ENCODE measurements at regions not wholly inside any gene's neighbourhood (a gene's known extent, or its start where the extent isn't known, plus 50 kb on each side); places are given as distances from the start of the nearest gene placed in this dataset.

DNA sequence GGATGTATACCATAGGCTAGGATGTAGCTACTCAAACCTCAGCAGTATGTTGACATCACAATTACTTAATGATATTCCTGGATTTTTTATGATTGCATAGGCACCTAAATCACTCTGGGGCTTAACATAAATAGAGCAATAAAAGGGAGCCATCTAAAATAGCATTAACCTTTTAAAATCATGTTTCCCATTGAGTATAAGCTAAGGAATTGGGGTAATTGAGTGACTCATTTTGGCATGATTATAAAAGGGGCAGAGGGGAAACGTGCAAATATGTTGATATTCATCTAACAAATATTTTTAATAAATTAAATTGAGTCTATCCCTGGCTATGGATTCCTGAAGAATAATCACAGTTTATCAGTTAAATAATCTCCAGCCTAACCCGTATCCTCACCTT lies 74.0 kb upstream of the ADGRF1 start:
- no peak for DNase-seq

DNA sequence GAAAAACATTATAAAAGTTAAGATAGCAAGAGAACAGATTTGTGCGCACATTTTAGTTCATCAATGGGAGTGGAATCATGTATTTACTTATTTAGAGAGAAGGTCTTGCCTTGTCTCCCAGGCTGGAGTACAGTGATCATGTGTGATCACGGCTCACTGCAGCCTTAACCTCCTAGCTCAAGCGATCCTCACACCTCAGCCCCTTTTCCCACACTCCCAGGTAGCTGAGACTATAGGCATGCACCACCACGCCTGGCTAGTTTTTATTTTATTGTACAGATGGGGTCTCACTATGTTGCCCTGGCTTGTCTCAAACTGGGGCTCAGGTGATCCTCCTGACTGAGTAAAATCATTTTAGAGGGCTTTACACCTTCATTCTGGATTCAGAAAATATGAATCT lies 72.3 kb upstream of the ADGRF1 start:
- no peak for DNase-seq

DNA sequence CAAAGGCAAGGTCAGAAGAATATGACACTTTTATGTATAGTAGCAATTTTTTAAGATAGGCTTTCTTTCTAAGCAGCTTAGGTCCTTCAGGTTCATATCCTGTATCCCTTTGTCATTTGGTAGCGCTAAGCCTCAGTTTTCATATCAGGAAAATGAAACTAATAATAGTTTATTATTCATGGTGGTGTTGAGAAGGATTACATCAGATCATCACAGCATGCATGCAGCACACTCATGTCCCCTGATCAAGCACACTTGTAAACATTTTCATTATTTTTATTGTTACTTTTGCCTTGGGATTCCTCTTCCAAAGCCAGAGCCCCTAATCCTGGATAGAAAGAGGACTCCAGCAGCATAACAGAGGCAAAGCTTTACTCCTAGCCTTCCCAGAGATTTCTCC lies 70.2 kb upstream of the ADGRF1 start:
- DNase-seq: no peak

DNA sequence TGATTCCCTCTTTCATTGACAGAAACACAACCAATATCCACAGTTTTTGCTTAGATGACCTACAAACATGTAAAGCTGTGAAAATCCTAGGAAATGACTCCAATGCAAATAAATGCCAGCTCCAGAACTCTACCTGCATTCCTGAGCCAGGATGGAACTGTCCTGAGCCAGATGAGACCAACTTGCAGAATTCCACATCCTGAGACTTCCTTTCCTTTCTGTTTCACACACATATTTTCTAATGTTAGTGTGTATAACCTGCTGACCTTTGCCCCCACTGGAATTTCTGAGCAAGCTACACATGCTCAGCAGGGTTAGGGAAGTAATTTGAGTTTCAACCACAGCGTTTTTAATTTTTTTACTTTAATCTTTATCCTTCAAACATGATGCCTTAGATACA lies 69.6 kb upstream of the ADGRF1 start:
- no peak for DNase-seq

DNA sequence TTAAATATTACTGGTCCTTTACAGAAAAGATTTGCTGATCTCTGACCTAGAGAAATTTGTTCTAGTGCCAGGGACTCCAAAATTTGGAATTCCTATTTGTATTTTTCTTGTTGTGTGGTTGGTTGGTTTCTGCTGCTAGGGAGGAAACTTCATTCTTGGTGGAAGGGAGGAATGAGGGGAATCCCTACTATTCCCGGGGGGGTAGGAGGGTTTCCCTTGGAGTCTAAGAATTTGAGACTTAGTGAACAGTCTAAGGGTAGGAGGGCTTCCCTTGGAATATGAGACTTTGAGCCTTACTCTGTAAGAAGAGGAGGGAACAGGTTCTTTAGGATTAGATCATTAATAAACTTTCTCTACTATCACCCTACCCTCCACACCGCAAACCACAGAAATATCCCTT lies 67.1 kb upstream of the ADGRF1 start:
- DNase-seq: no peak

DNA sequence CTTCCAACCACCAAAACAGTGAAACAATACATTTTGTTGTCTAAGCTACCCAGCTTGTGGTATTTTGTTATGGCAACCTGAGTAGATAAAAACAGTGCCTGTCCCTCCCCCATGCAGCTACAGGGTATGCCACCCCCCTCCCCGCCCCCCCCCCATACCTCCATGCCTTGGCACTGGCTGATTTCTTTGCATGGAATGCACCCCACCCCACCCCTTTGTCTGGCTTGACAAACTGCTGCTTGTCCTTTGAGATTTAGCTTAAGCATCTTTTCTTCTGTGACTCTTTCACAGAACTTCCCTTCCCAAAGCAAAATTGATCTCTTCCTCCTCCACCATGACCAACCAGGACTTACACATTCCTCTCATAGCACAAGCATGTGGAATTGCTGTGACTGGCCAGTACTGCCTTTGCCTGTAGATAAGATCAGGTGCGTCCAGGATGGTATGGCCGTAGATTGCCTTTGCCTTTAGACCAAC lies 64.6 kb upstream of the ADGRF1 start:
- no peak for DNase-seq

DNA sequence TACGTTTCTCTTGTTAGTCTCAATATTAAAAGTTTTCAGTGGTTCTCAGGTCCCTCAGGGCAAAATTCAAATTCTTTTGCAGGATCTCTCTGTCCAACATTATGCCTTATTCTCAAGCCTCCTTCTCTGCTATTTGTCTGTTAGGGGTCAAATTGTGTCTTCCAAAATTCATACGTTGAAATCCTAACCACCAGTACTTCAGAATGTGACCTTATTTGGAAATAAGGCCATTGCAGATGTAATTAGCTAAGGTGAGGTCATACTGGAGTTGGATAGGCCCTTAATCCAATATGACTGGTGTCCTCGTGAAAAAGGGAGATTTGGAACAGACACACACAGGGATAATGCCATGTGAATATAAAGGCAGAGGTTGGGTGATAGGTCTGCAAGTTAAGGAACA lies 64.1 kb upstream of the ADGRF1 start:
- DNase-seq: no peak

DNA sequence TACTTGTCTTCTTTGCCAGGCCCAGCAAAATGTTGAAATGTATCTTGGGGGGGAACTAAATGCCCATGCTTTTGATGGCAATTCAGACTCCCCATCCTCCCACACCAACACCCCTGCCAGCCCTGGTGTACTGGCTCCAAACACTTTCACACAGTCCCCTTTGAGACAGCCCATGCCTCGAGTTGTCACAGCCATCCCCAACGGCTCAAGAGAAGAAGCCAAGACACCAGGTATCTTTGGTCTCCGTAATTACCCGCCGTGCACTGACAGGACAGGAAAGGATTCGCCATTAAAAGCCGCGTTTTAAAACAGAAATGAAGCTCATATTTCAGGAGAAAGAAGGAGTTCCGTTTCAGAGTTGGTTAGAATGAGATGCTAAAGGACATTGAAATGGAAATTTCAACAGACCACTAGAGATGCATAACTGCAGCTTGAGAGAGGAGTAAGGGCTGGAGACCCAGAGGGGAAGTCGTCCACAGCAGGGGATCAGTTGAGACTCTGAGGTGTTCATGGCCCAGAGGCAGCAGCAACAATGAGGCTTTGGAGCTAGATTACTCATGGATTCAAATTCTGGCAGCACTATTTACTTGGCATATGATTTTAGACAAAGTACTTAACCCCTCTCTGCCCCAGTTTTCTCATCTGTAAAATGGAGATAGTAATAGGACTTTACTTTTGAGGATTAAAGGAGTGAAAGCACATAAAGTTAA lies 63.5 kb upstream of the ADGRF1 start:
- DNase-seq: no peak

DNA sequence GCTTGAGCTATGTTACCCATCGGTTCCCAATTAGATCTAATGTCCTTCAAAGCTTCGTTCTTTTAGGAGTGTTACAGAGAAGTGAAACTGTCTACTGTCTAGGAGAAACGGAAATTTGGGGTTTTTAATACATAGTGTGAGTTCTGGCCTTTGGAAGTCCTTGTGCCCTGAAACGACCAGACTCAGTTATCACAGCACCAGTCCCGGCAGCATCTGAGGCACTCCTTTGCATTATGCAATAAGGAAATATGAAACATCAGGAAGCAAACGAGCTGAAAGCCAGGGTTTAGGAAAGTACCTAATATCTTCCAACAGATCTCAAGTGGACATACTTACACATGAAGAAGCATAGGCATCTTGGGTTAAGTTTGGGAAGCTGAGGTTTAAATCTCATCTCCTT lies 61.8 kb upstream of the ADGRF1 start:
- no peak for DNase-seq

DNA sequence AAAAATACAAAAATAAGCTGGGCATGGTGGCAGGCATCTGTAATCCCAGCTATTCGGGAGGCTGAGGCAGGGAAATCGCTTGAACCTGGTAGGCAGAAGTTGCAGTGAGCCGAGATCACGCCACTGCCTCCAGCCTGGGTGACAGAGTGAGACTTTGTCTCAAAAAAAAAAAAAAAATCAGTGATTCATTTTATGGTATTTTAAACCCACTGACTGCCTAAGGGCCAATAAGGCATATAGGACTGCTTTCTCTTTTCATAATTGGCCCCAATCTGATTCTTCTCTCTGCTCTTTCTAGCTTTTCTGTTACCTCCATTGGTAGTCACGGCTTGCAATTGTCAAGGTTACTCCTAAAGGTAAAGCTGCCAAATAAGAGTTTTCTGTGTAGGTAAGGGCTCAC lies 60.2 kb upstream of the ADGRF1 start:
- DNase-seq: no peak

DNA sequence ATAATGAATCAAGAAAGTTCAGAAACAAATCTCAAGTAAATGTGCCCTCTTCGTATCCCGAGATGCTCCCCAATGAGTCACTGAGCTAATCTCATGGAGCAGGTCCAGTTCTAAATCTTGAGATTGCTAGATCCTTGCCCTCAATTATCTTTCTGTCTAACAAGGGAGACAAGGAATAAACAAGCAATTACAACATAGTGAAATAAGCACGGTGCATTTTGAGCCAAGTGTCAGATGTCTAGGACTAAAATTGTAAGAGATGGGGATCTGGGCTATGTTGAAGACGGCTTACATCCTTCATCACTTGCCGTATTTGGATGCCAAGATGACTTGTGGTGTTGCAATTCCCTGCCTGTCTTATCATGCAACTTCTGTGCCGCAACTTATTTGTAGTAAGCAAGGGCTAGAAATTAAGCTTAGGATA lies 56.5 kb upstream of the ADGRF1 start:
- no peak for DNase-seq

DNA sequence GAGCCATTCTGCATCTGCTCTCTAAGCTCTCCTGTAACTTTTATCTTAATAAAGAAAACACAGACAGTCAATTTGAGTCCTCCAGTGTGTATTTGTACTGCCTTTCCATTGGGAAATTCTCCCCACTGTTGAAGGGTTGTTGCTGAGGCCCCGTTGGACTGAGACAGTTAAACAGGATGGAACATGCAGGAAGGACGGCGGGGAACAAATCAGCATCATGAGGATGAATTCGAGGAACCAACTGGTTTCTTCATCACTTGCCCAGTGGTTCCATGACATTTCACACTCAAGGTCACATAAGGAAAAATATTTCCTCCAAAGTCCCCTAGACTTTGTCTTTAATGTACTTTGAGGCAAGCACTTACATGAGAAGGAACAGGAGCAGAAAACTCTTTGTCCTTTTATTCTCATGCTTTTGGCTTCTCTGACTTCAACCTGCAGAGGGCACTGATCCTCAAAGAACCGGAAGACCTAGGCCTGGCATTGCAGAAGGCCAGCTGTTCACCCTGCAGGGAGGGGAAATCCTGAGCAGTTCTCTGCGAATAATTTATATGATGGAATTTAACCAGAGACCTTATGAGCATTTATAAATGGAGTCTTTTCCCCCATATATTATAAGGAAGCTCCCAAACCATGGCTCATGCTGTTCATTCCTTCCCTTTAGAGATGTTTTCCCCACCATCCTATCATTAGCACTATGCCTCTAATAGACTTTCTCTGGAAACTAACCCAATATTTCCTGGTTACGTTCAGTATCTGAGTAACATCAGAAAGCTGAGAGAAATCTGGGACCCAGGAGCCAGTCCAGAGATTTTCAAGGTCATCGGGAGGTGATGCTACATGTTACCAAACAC lies 55.2 kb upstream of the ADGRF1 start:
- DNase-seq: peak in 1 of 2 donors; percentile 86

DNA sequence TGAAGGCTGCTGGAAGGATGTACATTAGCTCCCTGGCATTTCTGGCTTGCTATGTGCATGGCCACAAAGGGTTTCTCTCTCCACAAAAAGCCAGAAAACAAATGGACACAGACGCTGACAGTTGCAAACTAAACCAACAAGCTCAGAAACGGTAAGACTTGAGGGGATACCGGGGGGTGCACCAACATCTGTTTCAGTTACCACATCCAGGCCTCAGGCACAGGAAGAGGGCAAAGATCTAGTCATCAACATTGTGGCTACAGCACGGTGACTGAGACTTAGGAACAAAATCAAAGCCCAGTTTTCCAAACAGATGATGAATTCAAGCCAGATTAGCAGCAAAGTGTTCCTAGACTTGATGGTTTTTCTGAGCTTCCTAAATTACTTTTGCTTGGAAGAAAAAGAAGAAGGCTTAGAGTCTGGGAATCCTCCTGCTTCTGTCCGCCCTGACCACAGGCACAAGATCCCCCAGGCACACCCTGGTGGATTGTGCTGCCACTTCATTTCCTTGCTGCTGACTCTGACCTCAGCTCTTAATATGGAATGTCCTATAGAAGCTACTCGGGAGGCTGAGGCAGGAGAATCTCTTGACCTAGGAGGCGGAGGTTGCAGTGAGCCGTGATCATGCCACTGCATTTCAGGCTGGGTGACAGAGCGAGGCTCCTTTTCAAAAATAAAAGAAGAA lies 54.2 kb upstream of the ADGRF1 start:
- peak in 1 of 2 donors; percentile 40 for DNase-seq

DNA sequence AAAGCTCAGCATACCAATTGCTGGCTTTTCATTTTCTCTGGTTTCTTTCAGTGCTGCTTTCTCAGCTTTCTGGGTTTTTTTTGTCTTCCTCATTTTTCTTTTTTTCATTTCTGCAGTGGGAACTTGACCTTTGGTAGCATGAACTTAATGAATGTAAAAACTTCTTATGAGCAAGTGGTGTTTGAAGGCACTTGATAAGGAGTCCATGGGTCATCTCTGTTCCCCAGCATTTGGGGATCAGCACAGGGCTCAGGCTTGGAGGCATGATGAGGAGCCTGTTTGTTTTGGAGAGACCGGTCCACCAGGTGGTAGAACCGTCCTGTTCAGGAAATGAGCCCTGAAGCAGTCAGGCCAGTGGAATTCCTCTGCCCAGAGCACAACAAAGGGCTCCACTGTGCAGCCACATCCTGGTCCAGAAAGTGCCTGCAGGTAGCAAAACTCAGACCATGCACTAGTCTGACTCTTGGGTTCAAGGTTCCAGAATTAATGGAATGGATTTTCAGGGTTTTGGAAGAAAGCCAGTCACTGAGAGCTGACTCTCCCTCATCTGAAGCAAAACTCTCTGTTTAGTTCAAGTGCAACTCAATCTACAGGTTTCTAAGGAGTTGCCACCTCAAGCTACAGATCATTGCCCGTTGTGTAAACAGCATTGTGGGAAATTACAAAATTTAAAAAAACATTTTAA lies 52.3 kb upstream of the ADGRF1 start:
- DNase-seq: peak in 1 of 2 donors; percentile 5

DNA sequence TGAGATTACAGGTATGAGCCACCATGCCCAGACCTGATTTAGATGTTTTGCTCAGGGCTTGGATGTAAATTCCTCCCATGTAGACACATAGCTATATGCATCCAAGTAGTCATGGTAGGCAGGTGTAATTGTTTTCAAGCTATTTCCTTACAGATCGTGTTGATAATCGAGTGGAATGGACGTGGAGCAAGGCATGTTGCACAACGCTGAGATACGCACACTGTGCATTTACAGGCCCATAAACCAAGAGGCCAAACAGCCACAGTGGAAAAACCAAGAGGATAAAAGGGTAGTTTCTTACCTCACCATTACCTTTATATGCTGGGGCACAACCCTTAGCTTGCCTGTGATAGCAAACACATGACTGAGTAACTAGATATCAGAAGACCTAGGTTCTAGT lies 51.0 kb upstream of the ADGRF1 start:
- no peak for DNase-seq

DNA sequence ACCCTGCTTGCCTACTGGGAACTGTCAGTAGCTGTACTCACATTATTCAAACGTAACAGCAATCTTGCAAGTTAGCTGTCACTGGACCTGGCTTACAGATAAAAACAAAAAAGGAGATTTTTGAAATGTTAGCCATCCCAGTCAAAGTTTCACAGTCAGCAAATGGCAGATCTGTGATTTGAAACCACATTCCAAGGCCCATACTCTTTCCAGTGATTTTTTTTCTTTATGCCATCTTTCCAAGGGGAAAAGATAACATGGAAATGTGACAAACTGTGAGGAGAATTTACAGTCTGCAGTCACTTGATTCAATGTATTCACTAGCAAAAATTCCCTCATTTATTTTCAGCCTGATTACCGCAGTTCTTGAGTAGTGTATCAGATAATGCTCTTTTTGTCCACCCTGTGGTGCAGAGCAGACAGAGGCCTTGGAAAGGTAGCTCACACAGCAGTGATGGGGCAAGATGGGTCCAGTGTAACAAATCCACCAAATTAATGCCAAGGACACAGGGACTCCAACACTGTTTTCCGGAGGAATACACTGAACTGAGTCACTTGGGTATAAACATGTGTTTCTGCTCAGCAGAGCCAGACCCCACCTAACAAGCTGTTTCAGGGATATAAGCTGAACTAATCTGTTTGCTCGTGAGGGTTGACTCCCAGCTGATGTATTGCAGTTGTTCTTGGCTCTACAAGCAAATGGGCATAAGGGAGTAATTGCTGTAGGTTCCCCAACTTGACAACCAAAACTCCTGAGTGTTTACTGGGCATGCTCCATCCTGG lies 49.9 kb upstream of the ADGRF1 start:
- DNase-seq: no peak

Measured in bone marrow (tissue), 2 donors.